ENCODE measurements at regions not wholly inside any gene's neighbourhood (a gene's known extent, or its start where the extent isn't known, plus 50 kb on each side); places are given as distances from the start of the nearest gene placed in this dataset.

GRCh38 chr2:139544186-139544851 lies 764.1 kb upstream of the NXPH2 start:
- TF ChIP-seq POLR2AphosphoS5 (IDR thresholded peaks at IDR 0.05; ENCODE audit: low read depth, low read length) (no peak), TAF1 (IDR thresholded peaks at IDR 0.05; ENCODE audit: low read depth, low read length) (no peak)

All from GM12891 (cell line).